HepG2 (cell line): ENCODE measurements at regions not wholly inside any gene's neighbourhood (a gene's known extent, or its start where the extent isn't known, plus 50 kb on each side); places are given as distances from the start of the nearest gene placed in this dataset.

Source experiments
- ATAC-seq: fragments of 200-7000 bp; cut with Tn5 transposase; 3 replicates; pipeline ENCODE4 v1.9.1; 2020; ENCODE audit warnings: mild to moderate bottlenecking, moderate library complexity
- BruUV-seq: library from RNA; stranded (reverse); fragments of 400-500 nt; replicated peaks from 2 replicates; lab custom pipeline; 2021; lab: Mats Ljungman, UMichigan
- CTCF ChIA-PET: fragments of 300-600 bp; formaldehyde crosslinking; extraction: SDS; loops from one replicate; lab custom pipeline; 2021; ENCODE audit warnings: low total read pairs, inconsistent platforms, low intra/inter-chr PET ratio; lab: Yijun Ruan, JAX
- POLR2A ChIA-PET: fragments of 350-600 bp; sonication (Branson Sonifier 250); formaldehyde crosslinking; loops from one replicate; lab custom pipeline; 2020; ENCODE audit warnings: antibody characterized with exemption, inconsistent platforms; lab: Yijun Ruan, JAX
- DNase-seq: peaks from one replicate; pipeline ENCODE4 v3.0.0-alpha.2; 2015; ENCODE audit warnings: low spot score
- FAIRE-seq: peaks from 3 replicates; lab custom pipeline; 2011; peaks lifted over from hg19 to GRCh38; lab: Jason Lieb, UNC
- H2AFZ ChIP-seq: one replicate; pipeline ENCODE4 v1.6.1; 2011; ENCODE audit warnings: low read length, inconsistent platforms
- H3K27ac ChIP-seq: fragments of 300-600 bp; 3 replicates; pipeline ENCODE4 v1.8.0; 2011; ENCODE audit warnings: mixed run types, mild to moderate bottlenecking, mixed read lengths, low read length, inconsistent platforms; ENCODE audit not compliant: insufficient read depth; ENCODE audit errors: extremely low read length
- H3K27me3 ChIP-seq, 2 experiments: fragments of 200-600 bp in 1 of 2; 2 replicates in 1 of 2; 3 replicates in 1 of 2; pipeline versions ENCODE4 v1.6.0 to v1.8.0; 2011; ENCODE audit warnings: low read length in 2 of 2, mild to moderate bottlenecking in 2 of 2, moderate library complexity in 2 of 2, inconsistent platforms in 1 of 2; ENCODE audit not compliant: insufficient read depth in 2 of 2, control insufficient read depth in 1 of 2
- H3K36me3 ChIP-seq, 2 experiments: fragments of 200-600 bp in 1 of 2; replicated peaks in 1 of 2; 2 replicates in 1 of 2; 3 replicates in 1 of 2; pipeline versions ENCODE4 v1.5.1 to v1.8.0; 2011; ENCODE audit warnings: low read length in 2 of 2, inconsistent platforms in 1 of 2; ENCODE audit not compliant: insufficient read depth in 2 of 2, control insufficient read depth in 1 of 2
- H3K4me1 ChIP-seq: 2 replicates; pipeline ENCODE4 v1.5.1; 2012; ENCODE audit warnings: low read length, inconsistent platforms; ENCODE audit not compliant: insufficient read depth
- H3K4me2 ChIP-seq: 2 replicates; pipeline ENCODE4 v1.6.0; 2011; ENCODE audit warnings: low read depth, low read length, inconsistent platforms
- H3K4me3 ChIP-seq, 3 experiments: fragments of 200-600 bp in 1 of 3; sonication (generic), shearing (Covaris generic) in 1 of 3; replicated peaks in 1 of 3; 2 replicates each; pipeline ENCODE4 v1.5.1; 2011 to 2016; ENCODE audit warnings: low read length in 3 of 3, inconsistent platforms in 2 of 3, low read depth in 2 of 3, mild to moderate bottlenecking in 2 of 3, control low read depth in 1 of 3, mixed read lengths in 1 of 3; ENCODE audit not compliant: insufficient read depth in 1 of 3
- H3K79me2 ChIP-seq: one replicate; pipeline ENCODE4 v1.6.1; 2011; ENCODE audit warnings: low read length, inconsistent platforms; ENCODE audit not compliant: insufficient read depth
- H3K9ac ChIP-seq: 2 replicates; pipeline ENCODE4 v1.6.0; 2011; ENCODE audit warnings: mild to moderate bottlenecking, low read depth, low read length, inconsistent platforms; ENCODE audit not compliant: insufficient read depth
- H3K9me3 ChIP-seq: 2 replicates; pipeline ENCODE4 v1.5.1; 2012; ENCODE audit warnings: mild to moderate bottlenecking, low read length
- H4K20me1 ChIP-seq: 2 replicates; pipeline ENCODE4 v1.6.0; 2011; ENCODE audit warnings: inconsistent platforms, mild to moderate bottlenecking, low read length, moderate library complexity; ENCODE audit not compliant: insufficient read depth
- ARNTL ChIP-seq: sonication (generic); formaldehyde crosslinking; IDR thresholded peaks from 2 replicates; pipeline ENCODE4 v1.4.0; 2020; ENCODE audit warnings: mild to moderate bottlenecking, missing genetic modification reagents
- ELF4 ChIP-seq: sonication (generic); formaldehyde crosslinking; IDR thresholded peaks from 2 replicates; pipeline ENCODE4 v1.5.0; 2020; ENCODE audit warnings: missing genetic modification reagents, mild to moderate bottlenecking, moderate library complexity, borderline replicate concordance
- HDAC2 ChIP-seq: sonication (generic); formaldehyde crosslinking; IDR thresholded peaks from 2 replicates; pipeline ENCODE4 v1.4.0; 2020; ENCODE audit warnings: missing genetic modification reagents
- HES4 ChIP-seq: sonication (generic); formaldehyde crosslinking; IDR thresholded peaks from 2 replicates; pipeline ENCODE4 v1.9.0; 2021; ENCODE audit warnings: mild to moderate bottlenecking, missing genetic modification reagents, borderline replicate concordance
- NKX3-1 ChIP-seq: sonication (generic); formaldehyde crosslinking; IDR thresholded peaks from 2 replicates; pipeline ENCODE4 v1.5.0; 2020; ENCODE audit warnings: missing genetic modification reagents
- NR2F1 ChIP-seq, 2 experiments: fragments of 450-650 bp in 1 of 2; formaldehyde crosslinking in 1 of 2; IDR thresholded peaks; 2 replicates each; pipeline versions ENCODE4 v1.5.0 to v1.6.1; 2016 to 2020; ENCODE audit warnings: mild to moderate bottlenecking in 1 of 2, missing compliant biosample characterization in 1 of 2, missing genetic modification reagents in 1 of 2, moderate library complexity in 1 of 2
- RORA ChIP-seq: sonication (generic); formaldehyde crosslinking; IDR thresholded peaks from 2 replicates; pipeline ENCODE4 v1.5.0; 2020; ENCODE audit warnings: mild to moderate bottlenecking, missing genetic modification reagents, moderate library complexity
- SPEN ChIP-seq: sonication (generic); formaldehyde crosslinking; IDR thresholded peaks from 2 replicates; pipeline ENCODE4 v1.5.1; 2020; ENCODE audit warnings: low read depth, mild to moderate bottlenecking, missing genetic modification reagents
- TRIM24 ChIP-seq: sonication (generic); formaldehyde crosslinking; IDR thresholded peaks from 2 replicates; pipeline ENCODE4 v1.8.0; 2022; ENCODE audit warnings: mild to moderate bottlenecking, missing genetic modification reagents
- ZC3H4 ChIP-seq: sonication (generic); formaldehyde crosslinking; IDR thresholded peaks from 2 replicates; pipeline ENCODE4 v1.4.0; 2020; ENCODE audit warnings: missing genetic modification reagents, borderline replicate concordance
- ZNF354B ChIP-seq: sonication (generic); formaldehyde crosslinking; IDR thresholded peaks from 2 replicates; pipeline ENCODE4 v1.8.0; 2022; ENCODE audit warnings: mild to moderate bottlenecking, missing genetic modification reagents
- ZNF460 ChIP-seq: sonication (generic); formaldehyde crosslinking; IDR thresholded peaks from 2 replicates; pipeline ENCODE4 v1.5.1; 2020; ENCODE audit warnings: missing genetic modification reagents, mild to moderate bottlenecking, borderline replicate concordance
- ZNF597 ChIP-seq: sonication (generic); formaldehyde crosslinking; IDR thresholded peaks from 2 replicates; pipeline ENCODE4 v1.5.0; 2020; ENCODE audit warnings: missing genetic modification reagents
- ZNF646 ChIP-seq: sonication (generic); formaldehyde crosslinking; IDR thresholded peaks from 2 replicates; pipeline ENCODE4 v1.9.0; 2021; ENCODE audit warnings: mild to moderate bottlenecking, missing genetic modification reagents
- ZSCAN9 ChIP-seq: IDR thresholded peaks from 2 replicates; pipeline ENCODE4 v1.6.1; 2016; ENCODE audit warnings: borderline replicate concordance
- WGBS: methylation state at CpG from one replicate; pipeline ENCODE4 v1.1.6; 2017; ENCODE audit warnings: low lambda C conversion rate; 5-methylcytosine and 5-hydroxymethylcytosine counted together
- in situ Hi-C: cut with HindIII; loops from 2 replicates; pipeline ENCODE4 v1.10.0; 2017; ENCODE audit warnings: low pct_unique_long_range_greater_than_20kb; ENCODE audit not compliant: extremely low pct_ligation_motif_present
- intact Hi-C: fragments of 100-400 bp; cut with micrococcal nuclease; formaldehyde crosslinking; loops from one replicate; pipeline ENCODE4 v1.10.0; 2022; ENCODE audit not compliant: unreplicated experiment
- TF ChIP-seq, protein P1 (sequence below): sonication (generic); formaldehyde crosslinking; IDR thresholded peaks from 2 replicates; pipeline ENCODE4 v1.5.1; 2020; ENCODE audit warnings: missing genetic modification reagents, mild to moderate bottlenecking, borderline replicate concordance

- H3K4me1 ChIP-seq: no peaks in the 10 kb centered on the region
- H3K9me3 ChIP-seq: no peaks in the 10 kb centered on the region
- no peak for DNase-seq
- H3K9ac ChIP-seq: no peak overlapping the region
- no peak overlapping the region for H3K27ac ChIP-seq
- no peak for FAIRE-seq
- H3K79me2 ChIP-seq: no peaks in the 10 kb centered on the region
- CTCF ChIA-PET: no interaction called here
- WGBS: 8% methylated on average over 2 of the region's 3 CpGs
- no peaks in the 10 kb centered on the region for H3K36me3 ChIP-seq
- intact Hi-C loops: no loop called here
- no peak for ATAC-seq
- H3K27me3 ChIP-seq: no peaks in the 10 kb centered on the region
- TF ChIP-seq, protein P1, sequence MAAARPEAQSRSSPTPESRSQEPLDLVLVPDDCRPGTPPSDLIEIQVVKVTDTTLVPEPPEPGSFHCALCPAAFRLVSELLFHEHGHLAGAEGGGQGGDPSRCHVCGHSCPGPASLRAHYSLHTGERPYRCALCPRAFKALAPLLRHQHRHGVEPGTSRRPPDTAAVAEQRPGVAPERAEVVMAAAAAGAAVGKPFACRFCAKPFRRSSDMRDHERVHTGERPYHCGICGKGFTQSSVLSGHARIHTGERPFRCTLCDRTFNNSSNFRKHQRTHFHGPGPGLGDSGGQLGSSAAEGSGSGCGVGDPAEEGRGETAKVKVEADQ (CRISPR knock-in tag): no peak
- TF ChIP-seq ELF4 (no peak), ZNF646 (no peak), ZSCAN9 (CRISPR knock-in tag) (no peak), ZNF597 (CRISPR knock-in tag) (no peak), RORA (CRISPR knock-in tag) (no peak), NR2F1 (CRISPR knock-in tag; IDR thresholded peaks at IDR 0.05) (no peak), SPEN (no peak), NKX3-1 (CRISPR knock-in tag) (no peak), HDAC2 (CRISPR knock-in tag) (no peak), ZNF354B (CRISPR knock-in tag) (no peak), ZNF460 (CRISPR knock-in tag) (no peak), ARNTL (CRISPR knock-in tag) (no peak), HES4 (CRISPR knock-in tag) (no peak), ZC3H4 (no peak), TRIM24 (CRISPR knock-in tag) (no peak)
- no peaks in the 10 kb centered on the region for H4K20me1 ChIP-seq
- in situ Hi-C loops: no loop called here
- H3K4me2 ChIP-seq: no peak overlapping the region
- no peak overlapping the region for H3K4me3 ChIP-seq
- no peak overlapping the region for H2AFZ ChIP-seq
- POLR2A ChIA-PET: no interaction called here
- BruUV-seq: no TSS peak
Observed at GRCh38 chr7:86207740-86208139, 436.0 kb upstream of the GRM3 start.
